Coronary artery (tissue), 2 donors: ENCODE measurements at regions not wholly inside any gene's neighbourhood (a gene's known extent, or its start where the extent isn't known, plus 50 kb on each side); places are given as distances from the start of the nearest gene placed in this dataset.

Source experiments
- DNase-seq: peaks from one replicate; pipeline ENCODE4 v3.0.0-alpha.2; 2017; ENCODE audit warnings: low spot score
- H3K27ac ChIP-seq, 2 donors: fragments of 200-600 bp; sonication (generic); one replicate each; pipeline ENCODE4 v1.5.1; 2016 to 2019
- H3K4me3 ChIP-seq: fragments of 200-600 bp; sonication (generic); 2 replicates; pipeline ENCODE4 v1.5.1; 2016; ENCODE audit warnings: mild to moderate bottlenecking, moderate library complexity
- CTCF ChIP-seq: fragments of 200-600 bp; sonication (generic); IDR thresholded peaks from one replicate; pipeline ENCODE4 v1.5.1; 2019; ENCODE audit warnings: antibody characterized with exemption

- H3K27ac ChIP-seq = no peak overlapping the region
- no peak for DNase-seq
- TF ChIP-seq CTCF = no peak
- H3K4me3 ChIP-seq = no peak overlapping the region
These were observed 1231.1 kb upstream of the NXPH2 start for GRCh38 chr2:140011287-140011686.

GRCh38 chr2:140002110-140002509 is 1221.9 kb upstream of the NXPH2 start:
- H3K27ac ChIP-seq = no peak overlapping the region
- no peak overlapping the region for H3K4me3 ChIP-seq
- no peak for TF ChIP-seq CTCF
- DNase-seq = no peak

GRCh38 chr2:139992711-139993345 is 1212.6 kb upstream of the NXPH2 start:
- no peak for DNase-seq
- no peak overlapping the region for H3K4me3 ChIP-seq
- TF ChIP-seq CTCF = no peak
- H3K27ac ChIP-seq = no peak overlapping the region

GRCh38 chr2:139992078-139992477 is 1211.9 kb upstream of the NXPH2 start:
- Histone ChIP-seq H3K27ac (no peak overlapping the region), H3K4me3 (no peak overlapping the region)
- no peak for DNase-seq
- TF ChIP-seq CTCF = no peak

- no peak for DNase-seq
- H3K4me3 ChIP-seq = no peak overlapping the region
- TF ChIP-seq CTCF = no peak
- H3K27ac ChIP-seq = no peak overlapping the region
These were observed 1210.6 kb upstream of the NXPH2 start for GRCh38 chr2:139990646-139991335.

GRCh38 chr2:139969323-139969722 is 1189.1 kb upstream of the NXPH2 start:
- TF ChIP-seq CTCF = no peak
- no peak for DNase-seq
- H3K27ac ChIP-seq = no peak overlapping the region
- H3K4me3 ChIP-seq = no peak overlapping the region

- Histone ChIP-seq H3K27ac (no peak overlapping the region), H3K4me3 (no peak overlapping the region)
- no peak for DNase-seq
- no peak for TF ChIP-seq CTCF
These were observed 1188.4 kb upstream of the NXPH2 start for GRCh38 chr2:139968588-139968987.
